Activated CD4-positive, alpha-beta T cell treated with anti-CD3 and anti-CD28 coated beads, Interleukin-2, Interleukin-6, amounts not matched to agents 100 ng/mL and 50 ng/mL, durations not matched to agents 16 hours and 8 hours (primary cell): ENCODE measurements at regions not wholly inside any gene's neighbourhood (a gene's known extent, or its start where the extent isn't known, plus 50 kb on each side); places are given as distances from the start of the nearest gene placed in this dataset.

Experiments used
- DNase-seq: peaks from one replicate; pipeline ENCODE4 v3.0.0-alpha.2; 2020

- DNase-seq = no peak
Measured at GRCh38 chr3:184659797-184660301, 52.0 kb downstream of the MAGEF1 start.

- DNase-seq = no peak
Measured at GRCh38 chr3:184658223-184658928, 53.5 kb downstream of the MAGEF1 start.

- peak; percentile 75 for DNase-seq
Measured at GRCh38 chr3:184656829-184657681, 54.8 kb downstream of the MAGEF1 start.

- no peak for DNase-seq
Measured at GRCh38 chr3:184656458-184656828, 55.4 kb downstream of the MAGEF1 start.

GRCh38 chr3:184655597-184655996, 56.3 kb downstream of the MAGEF1 start:
- DNase-seq = no peak

- DNase-seq = no peak
Measured at GRCh38 chr3:184654375-184654774, 57.5 kb downstream of the MAGEF1 start.

GRCh38 chr3:184652465-184652864, 59.4 kb downstream of the MAGEF1 start:
- no peak for DNase-seq

GRCh38 chr3:184651904-184652303, 60.0 kb downstream of the MAGEF1 start:
- no peak for DNase-seq

- no peak for DNase-seq
Measured at GRCh38 chr3:184648636-184649035, 63.2 kb downstream of the MAGEF1 start.

- no peak for DNase-seq
Measured at GRCh38 chr3:184647405-184647936, 64.4 kb downstream of the MAGEF1 start.

- DNase-seq = no peak
Measured at GRCh38 chr3:184645336-184645735, 66.5 kb downstream of the MAGEF1 start.

GRCh38 chr3:184643442-184643841, 68.4 kb downstream of the MAGEF1 start:
- DNase-seq = no peak

GRCh38 chr3:184642631-184643285, 69.1 kb downstream of the MAGEF1 start:
- no peak for DNase-seq

GRCh38 chr3:184641430-184641829, 70.4 kb downstream of the MAGEF1 start:
- DNase-seq = no peak

- DNase-seq = no peak
Measured at GRCh38 chr3:184639351-184639750, 72.5 kb downstream of the MAGEF1 start.

- DNase-seq = peak; percentile 24
Measured at GRCh38 chr3:184637705-184638104, 74.2 kb downstream of the MAGEF1 start.

GRCh38 chr3:184636741-184637316, 75.0 kb downstream of the MAGEF1 start:
- peak; percentile 90 for DNase-seq

- no peak for DNase-seq
Measured at GRCh38 chr3:184635774-184636173, 74.2 kb downstream of the EPHB3 start.

- no peak for DNase-seq
Measured at GRCh38 chr3:184635126-184635525, 73.5 kb downstream of the EPHB3 start.

- DNase-seq = no peak
Measured at GRCh38 chr3:184633237-184633579, 71.6 kb downstream of the EPHB3 start.

- DNase-seq = no peak
Measured at GRCh38 chr3:184632551-184633236, 71.1 kb downstream of the EPHB3 start.
